H9 (cell line): ENCODE measurements at regions not wholly inside any gene's neighbourhood (a gene's known extent, or its start where the extent isn't known, plus 50 kb on each side); places are given as distances from the start of the nearest gene placed in this dataset.

ENCODE experiments used
- DNase-seq: peaks from one replicate; pipeline ENCODE4 v3.0.0-alpha.2; 2017
- H2AFZ ChIP-seq: one replicate; pipeline ENCODE4 v1.6.1; 2013; ENCODE audit warnings: mild to moderate bottlenecking, low read length, control low read depth, moderate library complexity
- H2AK5ac ChIP-seq: 2 replicates; pipeline ENCODE4 v1.6.1; 2013; ENCODE audit warnings: low read length, control low read depth, mixed read lengths; ENCODE audit not compliant: insufficient read length
- H2BK120ac ChIP-seq: one replicate; pipeline ENCODE4 v1.6.1; 2013; ENCODE audit warnings: low read depth, mild to moderate bottlenecking, low read length, control low read depth, inconsistent platforms; ENCODE audit not compliant: poor library complexity, severe bottlenecking
- H2BK12ac ChIP-seq: 2 replicates; pipeline ENCODE4 v1.6.1; 2013; ENCODE audit warnings: low read length, control low read depth, mixed read lengths, low read depth; ENCODE audit not compliant: insufficient read length
- H2BK15ac ChIP-seq: 2 replicates; pipeline ENCODE4 v1.6.1; 2013; ENCODE audit warnings: low read depth, low read length, control low read depth
- H2BK20ac ChIP-seq: one replicate; pipeline ENCODE4 v1.6.1; 2013; ENCODE audit warnings: low read depth, mild to moderate bottlenecking, low read length, control low read depth, inconsistent platforms; ENCODE audit not compliant: poor library complexity, severe bottlenecking
- H2BK5ac ChIP-seq: 2 replicates; pipeline ENCODE4 v1.6.1; 2013; ENCODE audit warnings: low read length, control low read depth, mixed read lengths; ENCODE audit not compliant: insufficient read length
- H3K14ac ChIP-seq: 2 replicates; pipeline ENCODE4 v1.6.1; 2013; ENCODE audit warnings: low read length, control low read depth; ENCODE audit not compliant: insufficient read depth
- H3K18ac ChIP-seq: 2 replicates; pipeline ENCODE4 v1.6.1; 2013; ENCODE audit warnings: low read depth, mild to moderate bottlenecking, mixed read lengths, low read length, control low read depth; ENCODE audit not compliant: insufficient read length
- H3K23ac ChIP-seq: 2 replicates; pipeline ENCODE4 v1.6.1; 2013; ENCODE audit warnings: low read length, control low read depth, mixed read lengths, low read depth; ENCODE audit not compliant: insufficient read length
- H3K23me2 ChIP-seq: 2 replicates; pipeline ENCODE4 v1.6.1; 2013; ENCODE audit warnings: low read depth, mild to moderate bottlenecking, mixed read lengths, low read length, control low read depth; ENCODE audit not compliant: insufficient read length, poor library complexity, severe bottlenecking
- H3K27ac ChIP-seq: 2 replicates; pipeline ENCODE4 v1.5.1; 2013; ENCODE audit warnings: low read length, control low read depth, mixed read lengths, low read depth; ENCODE audit not compliant: insufficient read length
- H3K27me3 ChIP-seq: 2 replicates; pipeline ENCODE4 v1.6.1; 2013; ENCODE audit warnings: low read length, control low read depth, inconsistent platforms; ENCODE audit not compliant: insufficient read depth
- H3K4ac ChIP-seq: 2 replicates; pipeline ENCODE4 v1.6.1; 2013; ENCODE audit warnings: low read depth, mild to moderate bottlenecking, control low read depth, inconsistent platforms, low read length, moderate library complexity
- H3K4me1 ChIP-seq: 2 replicates; pipeline ENCODE4 v1.6.1; 2013; ENCODE audit warnings: low read length, control low read depth, inconsistent platforms; ENCODE audit not compliant: insufficient read depth
- H3K4me2 ChIP-seq: 2 replicates; pipeline ENCODE4 v1.6.1; 2013; ENCODE audit warnings: low read length, control low read depth, mixed read lengths; ENCODE audit not compliant: insufficient read length, insufficient read depth
- H3K56ac ChIP-seq: 2 replicates; pipeline ENCODE4 v1.6.1; 2013; ENCODE audit warnings: low read depth, mild to moderate bottlenecking, mixed read lengths, low read length, control low read depth; ENCODE audit not compliant: insufficient read length
- H3K79me1 ChIP-seq: 2 replicates; pipeline ENCODE4 v1.6.1; 2013; ENCODE audit warnings: low read depth, mild to moderate bottlenecking, moderate library complexity, low read length, control low read depth, inconsistent platforms; ENCODE audit not compliant: insufficient read depth, poor library complexity, severe bottlenecking
- H3K79me2 ChIP-seq: 2 replicates; pipeline ENCODE4 v1.6.1; 2013; ENCODE audit warnings: low read length, control low read depth, inconsistent platforms; ENCODE audit not compliant: insufficient read depth
- H3K9ac ChIP-seq: 2 replicates; pipeline ENCODE4 v1.6.1; 2013; ENCODE audit warnings: low read length, control low read depth, mixed read lengths; ENCODE audit not compliant: insufficient read length; ENCODE audit errors: extremely low read depth
- H3K9me3 ChIP-seq: one replicate; pipeline ENCODE4 v1.6.1; 2013; ENCODE audit warnings: low read depth, low read length, inconsistent platforms; ENCODE audit not compliant: control insufficient read depth
- H3T11ph ChIP-seq: one replicate; pipeline ENCODE4 v1.6.1; 2013; ENCODE audit warnings: mild to moderate bottlenecking, low read length, control low read depth, inconsistent platforms
- H4K20me1 ChIP-seq: one replicate; pipeline ENCODE4 v1.6.1; 2013; ENCODE audit not compliant: control insufficient read depth, insufficient read length, insufficient read depth
- H4K5ac ChIP-seq: 2 replicates; pipeline ENCODE4 v1.6.1; 2013; ENCODE audit warnings: low read depth, mild to moderate bottlenecking, mixed read lengths, low read length, control low read depth; ENCODE audit not compliant: insufficient read length
- H4K8ac ChIP-seq: replicated peaks from 2 replicates; pipeline ENCODE4 v1.6.1; 2013; ENCODE audit warnings: low read length, control low read depth, mixed read lengths, low read depth; ENCODE audit not compliant: insufficient read length
- H4K91ac ChIP-seq: 2 replicates; pipeline ENCODE4 v1.6.1; 2013; ENCODE audit warnings: low read depth, mild to moderate bottlenecking, moderate library complexity, mixed read lengths, low read length, control low read depth; ENCODE audit not compliant: insufficient read length
- H3K27ac Mint-ChIP-seq, 3 experiments: 2 replicates in 2 of 3; 3 replicates in 1 of 3; pipeline ENCODE4 v1.8.0; 2020 to 2021; ENCODE audit warnings: mixed read lengths in 3 of 3, mild to moderate bottlenecking in 1 of 3, moderate library complexity in 1 of 3
- H3K27me3 Mint-ChIP-seq: 2 replicates; pipeline ENCODE4 v1.8.0; 2021; ENCODE audit warnings: low read depth, mild to moderate bottlenecking, moderate library complexity, mixed read lengths
- H3K36me3 Mint-ChIP-seq, 3 experiments: 2 replicates in 2 of 3; 3 replicates in 1 of 3; pipeline ENCODE4 v1.8.0; 2020 to 2021; ENCODE audit warnings: low read depth in 3 of 3, mixed read lengths in 3 of 3; ENCODE audit not compliant: insufficient read depth in 1 of 3
- H3K4me1 Mint-ChIP-seq, 2 experiments: 2 replicates each; pipeline ENCODE4 v1.8.0; 2020; ENCODE audit warnings: mixed read lengths in 2 of 2
- H3K4me3 Mint-ChIP-seq, 2 experiments: 2 replicates in 1 of 2; 3 replicates in 1 of 2; pipeline ENCODE4 v1.8.0; 2020 to 2021; ENCODE audit warnings: mild to moderate bottlenecking in 2 of 2, mixed read lengths in 2 of 2, moderate library complexity in 1 of 2
- H3K9me3 Mint-ChIP-seq, 2 experiments: 2 replicates in 1 of 2; 3 replicates in 1 of 2; pipeline ENCODE4 v1.8.0; 2020; ENCODE audit warnings: mild to moderate bottlenecking in 2 of 2, mixed read lengths in 2 of 2, moderate library complexity in 1 of 2
- CTCF ChIP-seq: fragments of 200-600 bp; sonication (generic); conservative IDR thresholded peaks from 3 replicates; pipeline ENCODE4 v1.8.0; 2021; ENCODE audit warnings: antibody characterized with exemption, mild to moderate bottlenecking

GRCh38 chr1:71179997-71180396, 99.2 kb upstream of the ZRANB2 start:
- no peak overlapping the region for H2AFZ ChIP-seq
- no peak overlapping the region for H4K91ac ChIP-seq
- no peaks in the 10 kb centered on the region for H3K79me2 ChIP-seq
- H4K8ac ChIP-seq = no peak overlapping the region
- no peak overlapping the region for H3K27ac Mint-ChIP-seq
- H3K14ac ChIP-seq = no peak overlapping the region
- H2BK15ac ChIP-seq = no peak overlapping the region
- no peak overlapping the region for H3K4me3 Mint-ChIP-seq
- H3T11ph ChIP-seq = no peak overlapping the region
- no peak overlapping the region for H3K4me2 ChIP-seq
- H2BK20ac ChIP-seq = no peak overlapping the region
- H3K23ac ChIP-seq = no peak overlapping the region
- no peak overlapping the region for H3K9ac ChIP-seq
- no peaks in the 10 kb centered on the region for H3K27me3 Mint-ChIP-seq
- H3K18ac ChIP-seq = no peak overlapping the region
- no peaks in the 10 kb centered on the region for H3K9me3 ChIP-seq
- no peak overlapping the region for H4K5ac ChIP-seq
- H3K4me1 Mint-ChIP-seq = peaks cover 9 to 12% of the 10 kb centered on the region in 2 experiments
- no peak for TF ChIP-seq CTCF
- H3K4me1 ChIP-seq = peaks cover 2% of the 10 kb centered on the region; the same call in 1 of the 2 replicates
- no peaks in the 10 kb centered on the region for H3K27me3 ChIP-seq
- H3K27ac ChIP-seq = no peak overlapping the region
- no peaks in the 10 kb centered on the region for H3K23me2 ChIP-seq
- H3K4ac ChIP-seq = no peak overlapping the region
- H2BK12ac ChIP-seq = no peak overlapping the region
- H4K20me1 ChIP-seq = no peaks in the 10 kb centered on the region
- DNase-seq = no peak
- H3K9me3 Mint-ChIP-seq = no peaks in the 10 kb centered on the region
- no peak overlapping the region for H3K56ac ChIP-seq
- no peaks in the 10 kb centered on the region for H3K79me1 ChIP-seq
- no peak overlapping the region for H2BK120ac ChIP-seq
- no peaks in the 10 kb centered on the region for H3K36me3 Mint-ChIP-seq
- no peak overlapping the region for H2AK5ac ChIP-seq
- no peak overlapping the region for H2BK5ac ChIP-seq
